ENCODE measurements at regions not wholly inside any gene's neighbourhood (a gene's known extent, or its start where the extent isn't known, plus 50 kb on each side); places are given as distances from the start of the nearest gene placed in this dataset.
A peak's percentile ranks its signal among the peaks of the same experiment; 100 is the strongest.
"Not testable (repeated sequence)": the region's sequence is repeated elsewhere in the genome, so short reads cannot be mapped to it uniquely, and the experiment has no call there.

- ATAC-seq, H3K9me3 Mint-ChIP-seq, H3K36me3 Mint-ChIP-seq, H3K4me3 Mint-ChIP-seq, H3K27me3 Mint-ChIP-seq, H3K27ac Mint-ChIP-seq, H3K4me1 Mint-ChIP-seq: not testable (repeated sequence)
These were observed 150.2 kb upstream of the SPATA31A3 start for GRCh38 chr9:67142392-67143107.

DNA sequence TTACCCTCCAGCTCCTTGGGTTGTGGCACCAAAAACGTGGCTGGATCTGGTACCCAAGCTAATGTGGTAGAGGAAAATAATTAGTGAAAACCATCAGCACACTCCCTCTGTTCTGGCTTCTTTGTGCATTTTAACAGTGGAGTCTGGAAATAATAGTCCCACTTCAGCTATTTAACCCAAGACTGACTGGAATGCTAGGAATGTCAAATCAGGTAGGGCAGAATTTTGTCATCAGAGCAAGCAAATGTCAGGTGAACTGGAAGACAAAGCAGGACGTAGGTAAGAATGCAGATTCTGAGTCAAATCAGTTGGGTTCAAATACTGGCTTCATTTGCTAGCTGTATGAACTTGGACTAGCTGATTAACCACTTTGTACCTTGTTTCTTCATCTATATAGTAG is 144.0 kb upstream of the SPATA31A3 start:
- not testable (repeated sequence) for H3K9me3 Mint-ChIP-seq, ATAC-seq, H3K27me3 Mint-ChIP-seq, H3K36me3 Mint-ChIP-seq, H3K4me1 Mint-ChIP-seq, H3K27ac Mint-ChIP-seq, H3K4me3 Mint-ChIP-seq

- H3K9me3 Mint-ChIP-seq, ATAC-seq, H3K36me3 Mint-ChIP-seq, H3K27ac Mint-ChIP-seq, H3K4me1 Mint-ChIP-seq, H3K4me3 Mint-ChIP-seq, H3K27me3 Mint-ChIP-seq: not testable (repeated sequence)
These were observed 140.8 kb upstream of the SPATA31A3 start for GRCh38 chr9:67133124-67133523.

DNA sequence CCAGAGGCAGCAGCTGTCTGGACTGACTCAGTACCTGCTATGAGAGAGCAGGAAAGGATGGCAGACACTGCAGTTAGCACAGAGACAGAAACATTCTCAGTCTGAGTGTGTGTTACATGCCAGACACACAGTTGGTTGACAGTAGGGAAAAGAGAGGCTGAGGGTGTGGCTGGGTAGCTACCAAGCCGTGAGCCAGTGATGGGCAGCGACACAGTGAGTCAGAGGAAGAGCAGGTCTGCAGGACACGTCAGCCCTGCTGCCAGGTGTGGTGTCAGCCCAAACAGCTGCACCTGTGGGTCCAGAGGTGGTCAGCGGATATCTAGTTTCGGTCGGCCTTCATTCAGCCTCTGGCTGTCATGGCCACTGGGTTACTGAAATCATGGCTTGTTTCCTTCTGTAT is 124.4 kb upstream of the SPATA31A3 start:
- H3K9me3 Mint-ChIP-seq, H3K4me1 Mint-ChIP-seq, H3K27me3 Mint-ChIP-seq, H3K27ac Mint-ChIP-seq, H3K4me3 Mint-ChIP-seq, ATAC-seq, H3K36me3 Mint-ChIP-seq: not testable (repeated sequence)

GRCh38 chr9:67112148-67112547 is 119.8 kb upstream of the SPATA31A3 start:
- H3K4me1 Mint-ChIP-seq, H3K27me3 Mint-ChIP-seq, ATAC-seq, H3K4me3 Mint-ChIP-seq, H3K27ac Mint-ChIP-seq, H3K36me3 Mint-ChIP-seq, H3K9me3 Mint-ChIP-seq: not testable (repeated sequence)

DNA sequence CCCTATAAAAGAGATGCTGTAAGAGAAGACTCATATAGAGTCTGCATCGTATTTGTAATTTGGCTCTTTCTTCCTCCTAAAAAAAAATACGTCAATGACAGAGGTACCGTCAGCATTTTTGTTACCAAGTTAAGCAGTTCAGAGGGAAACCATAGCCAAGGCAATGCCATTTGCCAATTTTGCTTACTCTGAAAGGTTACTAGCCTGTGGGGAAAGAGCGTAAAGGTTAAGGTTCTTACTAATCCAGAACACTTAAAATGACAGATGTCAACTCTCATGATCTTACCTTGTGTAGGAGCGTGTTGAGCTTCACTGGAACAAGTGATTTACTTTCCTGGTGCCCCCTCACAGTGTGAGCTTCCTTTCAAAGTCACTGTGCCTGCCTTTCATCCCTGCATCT is 119.4 kb upstream of the SPATA31A3 start:
- not testable (repeated sequence) for H3K36me3 Mint-ChIP-seq, H3K9me3 Mint-ChIP-seq, ATAC-seq, H3K4me3 Mint-ChIP-seq, H3K27ac Mint-ChIP-seq, H3K27me3 Mint-ChIP-seq, H3K4me1 Mint-ChIP-seq

- not testable (repeated sequence) for ATAC-seq, H3K4me1 Mint-ChIP-seq, H3K36me3 Mint-ChIP-seq, H3K9me3 Mint-ChIP-seq, H3K4me3 Mint-ChIP-seq, H3K27ac Mint-ChIP-seq, H3K27me3 Mint-ChIP-seq
These were observed 117.5 kb upstream of the SPATA31A3 start for GRCh38 chr9:67109859-67110258.

GRCh38 chr9:67106659-67107058 is 114.3 kb upstream of the SPATA31A3 start:
- not testable (repeated sequence) for H3K27me3 Mint-ChIP-seq, H3K4me3 Mint-ChIP-seq, H3K36me3 Mint-ChIP-seq, H3K27ac Mint-ChIP-seq, H3K4me1 Mint-ChIP-seq, H3K9me3 Mint-ChIP-seq, ATAC-seq

DNA sequence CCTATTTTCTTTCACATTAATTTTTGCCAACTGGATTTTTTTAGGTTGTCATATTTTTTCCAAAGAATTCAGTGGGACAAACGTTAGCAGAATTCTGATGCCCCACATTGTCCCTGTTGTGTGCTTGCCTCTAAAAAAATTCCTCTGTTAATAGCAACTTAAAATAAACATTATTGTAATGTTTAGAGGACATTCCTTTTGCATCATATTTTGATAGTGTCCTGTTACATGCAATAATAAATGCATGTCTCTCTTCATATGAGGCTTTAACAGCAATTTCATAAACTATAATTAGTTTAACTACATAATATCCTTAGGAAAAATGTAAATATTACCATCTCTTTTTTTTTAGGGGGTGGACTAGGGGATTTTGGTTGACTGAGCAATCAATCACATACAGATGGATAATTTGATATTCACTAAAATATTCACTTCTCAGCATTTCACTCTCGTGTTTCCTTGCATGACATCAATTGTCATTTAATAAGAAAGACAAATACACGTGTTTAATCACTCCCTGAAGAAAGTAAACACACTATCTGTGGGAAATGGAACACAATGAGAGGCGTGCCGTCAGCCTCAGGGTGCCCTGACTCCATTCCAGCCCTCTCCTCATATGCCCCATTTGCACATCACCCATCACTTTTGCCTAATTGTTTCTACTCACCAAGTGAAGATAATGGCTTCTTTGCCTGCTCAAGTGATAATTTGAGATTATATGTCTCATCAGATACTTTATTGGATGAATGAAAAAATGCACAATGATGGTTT is 110.3 kb upstream of the SPATA31A3 start:
- not testable (repeated sequence) for H3K4me3 Mint-ChIP-seq, H3K36me3 Mint-ChIP-seq, H3K9me3 Mint-ChIP-seq, H3K27ac Mint-ChIP-seq, H3K27me3 Mint-ChIP-seq, H3K4me1 Mint-ChIP-seq, ATAC-seq

- H3K4me1 Mint-ChIP-seq = not testable (repeated sequence)
These were observed 98.8 kb upstream of the SPATA31A3 start for GRCh38 chr9:67091104-67091503.

GRCh38 chr9:67086862-67087261 is 94.5 kb upstream of the SPATA31A3 start:
- not testable (repeated sequence) for H3K27me3 Mint-ChIP-seq, H3K36me3 Mint-ChIP-seq, H3K4me1 Mint-ChIP-seq, H3K9me3 Mint-ChIP-seq, ATAC-seq, H3K4me3 Mint-ChIP-seq, H3K27ac Mint-ChIP-seq

More at GRCh38 chr9:67091104-67091503, 98.8 kb upstream of the SPATA31A3 start:
- not testable (repeated sequence) for H3K27me3 Mint-ChIP-seq, H3K4me3 Mint-ChIP-seq, H3K36me3 Mint-ChIP-seq, ATAC-seq, H3K9me3 Mint-ChIP-seq, H3K27ac Mint-ChIP-seq

DNA sequence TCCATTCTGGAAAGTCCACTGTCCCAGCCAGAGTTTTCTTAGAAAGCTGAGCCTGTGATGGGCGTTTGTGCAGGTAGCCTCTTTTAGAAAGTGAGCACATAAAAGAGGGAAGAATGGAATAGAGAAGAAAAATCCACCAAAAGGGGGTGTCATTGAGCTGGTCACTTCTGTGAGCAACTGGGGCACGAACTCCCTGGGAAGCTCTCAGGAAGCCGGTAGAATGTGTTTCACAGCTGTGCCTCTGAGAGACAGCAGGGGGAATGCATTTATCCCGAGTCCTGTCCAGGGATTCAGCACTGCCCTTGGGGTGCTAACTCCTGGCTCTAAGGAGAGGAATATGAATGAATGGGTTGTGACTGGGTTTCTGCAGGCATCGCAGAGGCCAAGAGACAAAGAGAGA is 73.8 kb upstream of the SPATA31A3 start:
- H3K36me3 Mint-ChIP-seq, ATAC-seq, H3K27ac Mint-ChIP-seq: not testable (repeated sequence)

GRCh38 chr9:67058898-67059715 is 66.8 kb upstream of the SPATA31A3 start:
- H3K27ac Mint-ChIP-seq, ATAC-seq, H3K36me3 Mint-ChIP-seq, H3K4me1 Mint-ChIP-seq, H3K27me3 Mint-ChIP-seq, H3K9me3 Mint-ChIP-seq: not testable (repeated sequence)
- peak overlapping the region; percentile 46 for H3K4me3 Mint-ChIP-seq

More for the DNA sequence above, 73.8 kb upstream of the SPATA31A3 start:
- not testable (repeated sequence) for H3K27me3 Mint-ChIP-seq, H3K9me3 Mint-ChIP-seq, H3K4me3 Mint-ChIP-seq, H3K4me1 Mint-ChIP-seq

Data from stimulated activated memory B cell treated with anti-CD40 and anti-IgM and Interleukin-4, amounts not matched to agents 10 μg/mL and 1 μg/mL and 100 μg/mL, for 72 hours (primary cell).